Fibroblast of upper back skin (primary cell): ENCODE measurements at regions not wholly inside any gene's neighbourhood (a gene's known extent, or its start where the extent isn't known, plus 50 kb on each side); places are given as distances from the start of the nearest gene placed in this dataset.

Source experiments
- DNase-seq: peaks from one replicate; pipeline ENCODE4 v3.0.0-alpha.2; 2013

DNA sequence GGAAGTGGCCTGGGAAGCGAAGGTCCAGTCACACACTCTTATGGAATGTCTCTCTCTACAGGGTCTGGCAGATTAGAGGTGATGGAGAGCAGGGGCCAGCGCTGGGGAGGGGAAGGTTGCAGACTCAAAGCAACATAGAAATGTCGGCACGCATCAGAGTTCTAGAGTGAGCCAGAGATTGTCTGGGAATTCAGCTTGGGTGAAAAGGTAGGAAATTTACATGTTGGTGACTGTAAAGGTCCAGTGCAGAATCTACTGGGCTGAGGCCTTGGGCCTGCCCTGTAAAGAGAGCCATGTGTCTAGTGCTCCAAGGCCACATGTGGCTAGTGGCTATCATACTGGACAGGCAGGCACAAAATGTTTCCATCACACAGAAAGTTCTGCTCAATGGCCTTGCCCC lies 80.8 kb downstream of the FOXA2 start:
- DNase-seq: no peak

DNA sequence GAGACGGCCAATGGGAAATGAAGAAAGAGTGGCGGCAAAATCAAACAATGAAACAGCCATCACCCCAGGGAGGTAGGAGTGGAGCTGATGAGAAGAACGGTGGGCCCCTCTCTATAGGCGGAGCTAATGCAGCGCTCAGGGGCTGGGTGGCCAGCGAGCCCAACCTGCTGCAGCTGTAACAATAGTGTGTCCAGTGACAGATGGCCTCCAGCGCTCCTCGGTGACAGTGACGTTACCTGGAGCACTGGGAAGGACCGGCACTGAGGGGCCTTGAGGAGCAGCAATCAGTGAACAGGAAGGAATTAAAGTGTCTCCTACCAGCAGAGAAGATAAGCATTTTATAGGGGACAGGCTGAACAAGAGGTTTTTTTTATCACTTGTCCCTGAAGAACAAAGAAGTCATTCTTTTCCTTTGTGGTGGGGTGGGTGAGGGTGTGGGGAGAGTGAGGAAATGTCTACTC lies 81.6 kb downstream of the FOXA2 start:
- DNase-seq: no peak

DNA sequence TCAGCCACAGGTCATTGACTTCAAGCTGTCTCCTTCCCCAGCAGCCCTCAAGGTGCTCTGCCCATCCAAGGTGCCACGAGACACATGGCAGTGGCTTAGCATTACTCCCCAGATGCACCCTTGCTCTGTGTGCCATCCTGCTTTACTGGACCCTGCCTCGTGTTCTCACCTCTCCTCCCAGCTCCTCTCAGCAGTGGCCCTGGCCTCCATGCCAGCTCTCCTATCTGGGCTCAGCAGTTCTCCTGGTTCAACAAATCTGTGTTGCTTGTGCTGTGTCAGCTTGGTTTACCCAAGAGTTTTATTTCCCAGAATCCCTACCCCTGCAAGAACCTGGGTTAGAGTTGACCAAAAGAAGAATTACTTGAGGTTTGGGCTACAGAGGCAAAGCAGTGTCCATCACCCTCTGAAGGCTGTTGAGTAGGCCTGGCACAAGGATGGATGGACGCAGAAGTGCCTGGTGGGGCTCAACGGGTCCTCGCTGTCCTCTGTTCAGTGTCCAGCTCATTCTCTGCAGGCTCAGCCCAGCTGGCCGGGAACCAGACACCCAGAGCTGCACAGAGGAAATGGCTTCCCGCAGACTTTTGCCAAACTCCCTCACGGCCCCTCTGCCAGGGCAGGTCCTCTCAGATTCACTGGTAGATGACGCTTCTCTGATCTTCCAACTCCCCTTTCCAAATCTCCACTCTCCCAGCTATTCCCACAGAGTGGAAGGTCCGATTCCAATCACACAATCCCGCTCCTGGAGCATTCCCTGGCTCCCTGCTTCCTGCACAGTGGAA lies 82.6 kb downstream of the FOXA2 start:
- no peak for DNase-seq

DNA sequence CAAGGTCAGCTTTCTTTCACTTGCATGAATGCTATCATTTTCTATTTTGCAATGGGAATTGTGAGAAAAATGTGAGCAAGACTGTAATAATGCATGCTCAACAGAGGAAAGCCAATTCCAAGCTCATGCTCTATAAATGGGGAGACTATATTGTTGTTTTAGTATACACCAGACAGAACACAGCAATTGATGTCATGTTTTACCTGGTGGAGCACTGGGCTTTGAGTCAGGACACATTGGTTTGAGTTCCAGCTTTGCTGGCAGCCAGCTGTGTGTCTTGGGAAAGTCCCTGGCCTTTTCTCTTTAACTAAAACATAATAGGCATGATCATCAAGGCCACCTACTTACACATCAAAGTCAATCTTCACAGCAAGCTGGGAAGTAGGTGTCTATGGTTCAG lies 83.3 kb downstream of the FOXA2 start:
- no peak for DNase-seq

DNA sequence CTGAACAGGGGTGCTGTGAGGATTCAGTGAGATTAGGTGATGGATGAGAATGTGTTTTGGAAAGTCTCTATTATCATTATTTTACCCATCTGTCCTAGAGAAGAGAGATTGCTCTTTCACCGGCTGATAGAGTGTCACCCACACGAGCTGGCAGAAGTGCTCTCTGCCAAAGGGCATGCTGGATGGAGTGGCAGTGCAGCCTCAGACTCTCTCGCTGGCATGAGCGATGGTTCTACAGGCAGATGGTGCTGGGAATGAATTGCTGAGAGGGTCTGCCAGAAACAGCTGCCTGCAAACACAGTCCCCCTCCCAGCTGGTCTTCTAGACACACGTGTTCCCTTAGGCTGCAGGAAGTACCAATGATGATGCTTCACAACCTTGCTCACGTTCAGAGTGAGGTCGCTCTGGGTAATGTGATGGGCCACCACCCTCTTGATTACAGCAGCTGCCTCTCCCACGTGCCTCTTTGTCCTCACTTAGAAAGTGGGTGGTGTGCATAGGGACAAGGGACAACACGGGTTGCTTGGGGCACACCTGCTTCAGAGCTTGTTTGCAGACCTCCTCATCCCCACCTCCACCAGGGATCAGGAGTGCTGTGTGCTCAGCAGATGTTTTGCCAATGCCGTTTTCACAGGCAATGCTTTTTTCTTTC lies 84.7 kb downstream of the FOXA2 start:
- no peak for DNase-seq

DNA sequence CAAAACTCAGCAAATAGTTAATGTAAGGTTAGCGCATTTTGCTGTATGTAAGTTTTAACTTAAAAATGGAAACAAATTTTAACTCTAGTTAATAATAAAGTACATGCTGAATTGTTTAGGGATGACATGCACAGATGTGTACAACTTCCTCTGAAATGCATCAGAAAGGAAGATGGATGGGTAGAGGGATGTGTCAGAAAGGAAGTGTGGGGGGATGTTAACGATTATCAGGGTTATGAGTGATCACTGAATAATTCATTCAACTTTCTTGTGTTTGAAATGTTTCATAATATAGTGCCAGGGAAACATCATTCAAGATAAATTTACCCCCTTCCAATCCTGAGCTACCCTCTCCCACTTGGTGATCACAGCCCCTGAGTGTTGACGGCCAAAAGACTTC lies 87.6 kb downstream of the FOXA2 start:
- DNase-seq: peak; percentile 8

DNA sequence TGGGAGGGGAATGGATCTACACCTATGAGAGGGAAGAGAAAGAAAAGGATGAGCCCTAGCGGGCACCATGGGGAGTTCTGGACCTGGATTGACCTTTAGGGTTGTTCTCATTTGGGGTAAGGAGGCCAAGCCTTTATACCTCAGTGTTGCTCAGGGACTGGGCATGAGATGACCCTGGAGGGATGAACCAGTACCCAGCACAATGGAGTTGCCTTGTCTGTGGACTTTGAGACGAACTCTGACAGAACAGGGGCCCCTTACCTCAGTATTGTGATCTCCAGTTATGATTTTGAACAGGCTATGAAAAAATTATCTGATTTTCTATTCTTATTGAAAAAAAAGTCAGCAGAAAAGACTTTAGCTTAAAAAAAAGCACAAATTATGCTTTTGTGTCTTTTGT lies 88.6 kb downstream of the FOXA2 start:
- no peak for DNase-seq

DNA sequence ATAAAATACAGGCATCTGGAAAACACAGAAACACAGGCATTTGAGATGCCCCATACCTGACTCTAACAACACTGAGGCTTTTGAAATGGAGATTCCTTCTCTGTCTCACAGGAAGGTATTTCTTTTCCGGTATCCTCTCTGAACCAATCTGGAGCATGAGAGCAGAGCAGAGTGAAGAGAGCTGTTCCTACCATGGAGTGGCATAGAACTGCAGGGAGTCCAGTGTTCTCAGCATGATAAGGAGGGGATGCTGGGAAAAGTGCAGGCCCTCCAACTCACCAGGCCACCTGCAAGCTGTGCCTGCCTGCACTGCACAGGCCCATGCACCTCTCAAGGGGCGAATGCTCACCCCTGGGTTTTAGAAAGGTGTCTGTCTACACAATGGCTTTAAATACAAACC lies 89.2 kb downstream of the FOXA2 start:
- DNase-seq: no peak

DNA sequence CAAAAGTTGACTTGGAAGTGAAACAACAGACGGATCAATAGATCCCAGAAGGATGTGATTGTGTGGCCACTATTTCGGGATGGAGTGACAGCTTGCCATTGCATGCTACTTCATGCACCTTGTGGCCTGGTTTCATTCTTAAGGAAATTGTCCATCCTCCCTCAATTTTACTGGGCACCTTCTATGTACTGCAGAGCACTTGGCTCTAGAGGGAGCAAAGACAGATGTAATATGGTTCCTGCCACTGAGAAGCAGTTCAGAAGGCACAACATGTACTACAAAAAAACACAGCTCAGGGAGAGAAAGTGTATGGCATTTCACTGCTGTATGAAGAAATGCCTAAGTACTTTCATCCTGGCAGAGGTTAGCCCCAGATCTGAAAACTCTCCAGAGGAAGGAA lies 91.9 kb downstream of the FOXA2 start:
- no peak for DNase-seq

DNA sequence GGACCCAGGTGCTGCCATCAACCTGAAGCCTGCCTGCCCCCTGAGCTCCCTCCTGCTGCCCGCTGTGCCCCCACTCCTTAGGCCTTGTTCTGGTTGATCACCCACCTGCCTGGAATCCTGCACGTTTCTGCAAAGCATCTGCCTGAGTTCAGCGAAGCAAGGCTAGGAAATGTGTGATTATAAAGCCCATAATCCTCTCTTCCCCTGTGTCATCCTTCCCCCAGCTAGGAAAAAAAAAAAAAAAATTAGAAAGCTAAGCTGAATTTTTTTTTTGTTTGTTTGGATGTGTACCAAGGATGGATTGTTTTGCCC lies 93.2 kb downstream of the FOXA2 start:
- no peak for DNase-seq

DNA sequence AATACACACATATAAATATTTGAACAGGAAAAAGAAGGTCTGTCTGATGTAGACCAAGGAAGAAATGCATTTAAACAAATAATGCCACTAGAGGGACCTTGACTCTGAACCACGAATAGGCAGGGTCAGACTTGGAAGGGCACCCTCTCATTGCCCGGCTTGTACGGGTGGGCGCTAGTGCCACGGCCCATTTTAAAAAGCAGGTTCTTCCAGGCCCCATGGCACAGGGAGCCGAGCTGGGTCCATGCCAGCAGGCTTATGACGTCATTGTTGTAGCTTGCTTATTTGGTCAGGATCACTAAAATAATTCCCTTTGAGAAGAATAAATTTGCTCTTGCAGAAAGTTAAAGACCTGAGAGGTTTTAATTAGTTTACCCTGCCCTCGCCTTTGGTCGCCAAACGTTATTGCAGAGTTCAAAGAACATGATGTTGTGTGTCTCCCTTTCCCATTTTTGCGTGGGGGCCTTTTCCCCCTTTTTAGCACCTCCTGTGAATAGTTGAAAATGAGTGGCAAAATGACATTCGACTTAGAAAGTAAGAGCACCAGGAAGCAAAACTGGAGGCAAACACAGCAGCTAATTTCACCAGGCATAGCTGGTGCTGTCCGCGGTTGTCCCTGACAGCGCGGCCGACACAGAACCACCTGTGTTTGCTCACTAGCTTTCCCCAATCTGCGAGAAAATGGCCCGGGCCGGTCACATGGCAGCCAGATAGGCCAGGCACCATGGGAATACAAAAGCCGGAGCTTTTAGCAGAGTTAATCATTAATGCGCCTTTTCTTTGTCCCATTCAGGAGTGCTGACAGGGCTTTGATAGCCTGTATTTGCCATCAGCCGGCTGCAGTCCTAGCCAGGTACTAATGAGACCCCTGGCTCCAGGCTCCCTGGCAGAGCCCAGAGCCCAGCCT lies 93.8 kb downstream of the FOXA2 start:
- no peak for DNase-seq

DNA sequence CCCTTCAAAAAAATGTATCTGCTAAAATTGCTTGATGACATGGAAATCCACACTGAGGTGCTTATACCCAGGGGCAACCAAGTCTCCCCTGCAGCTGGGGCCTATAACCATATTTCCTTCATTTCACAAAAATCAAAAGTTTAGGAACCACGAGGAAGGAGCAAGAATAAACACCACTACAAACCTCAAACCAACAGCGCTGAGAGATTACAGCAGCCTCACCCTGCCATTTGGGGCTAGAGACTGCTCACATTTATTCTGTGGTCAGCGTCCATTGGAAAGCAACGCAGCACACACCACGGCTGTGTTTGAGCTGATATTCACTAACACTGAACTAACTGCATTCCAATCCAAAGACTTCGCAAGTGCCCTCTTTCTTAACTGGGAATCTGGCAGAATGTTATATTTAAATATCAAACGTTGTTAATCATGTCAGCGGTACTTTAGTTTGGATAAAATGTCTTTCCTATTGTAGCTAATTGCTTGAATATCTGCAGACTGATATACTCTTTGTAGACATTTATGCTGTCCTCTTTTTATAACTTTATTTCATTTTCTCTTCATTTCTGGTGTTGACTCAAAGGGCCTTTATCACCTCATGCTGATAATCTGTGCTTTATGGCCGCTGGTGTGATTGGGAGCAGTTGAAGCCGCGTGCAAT lies 94.6 kb downstream of the FOXA2 start:
- no peak for DNase-seq

DNA sequence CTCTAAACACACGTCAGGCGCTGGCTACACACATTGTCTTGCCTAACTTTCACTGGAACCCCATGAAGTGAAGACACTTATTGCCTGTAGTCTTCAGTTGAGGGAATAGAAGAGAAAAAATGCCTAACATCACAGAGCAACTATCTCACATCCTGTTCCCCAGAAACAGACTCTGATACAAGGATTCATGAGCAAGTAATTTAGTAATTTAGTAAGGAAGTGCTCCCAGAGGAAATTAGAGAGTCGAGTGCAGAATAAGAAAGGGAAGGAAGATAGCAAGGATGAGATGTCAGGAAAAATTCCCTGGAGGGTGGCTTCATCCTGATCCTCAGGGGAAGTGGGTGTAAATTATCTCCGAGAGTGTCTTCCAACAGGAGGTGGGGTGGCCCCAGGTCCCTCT lies 104.0 kb downstream of the FOXA2 start:
- DNase-seq: no peak

DNA sequence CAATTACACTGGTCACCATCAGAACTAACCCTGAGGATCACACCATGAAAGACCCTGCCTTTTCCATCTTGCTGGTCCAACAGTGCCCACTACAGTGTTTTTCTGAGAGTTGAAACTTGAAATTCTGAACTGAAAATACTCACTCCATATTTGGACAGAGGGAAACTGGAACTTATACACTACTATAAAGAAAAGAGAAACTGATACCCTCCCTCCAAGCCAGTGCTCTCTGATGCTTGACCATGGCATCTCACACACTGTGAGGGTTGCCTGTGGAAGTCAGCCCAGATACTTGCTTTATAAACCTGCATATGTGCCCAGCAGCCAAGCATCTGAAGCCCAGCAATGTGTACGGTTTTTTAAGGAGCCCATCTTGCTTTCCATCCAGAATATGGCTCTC lies 108.7 kb downstream of the FOXA2 start:
- no peak for DNase-seq

DNA sequence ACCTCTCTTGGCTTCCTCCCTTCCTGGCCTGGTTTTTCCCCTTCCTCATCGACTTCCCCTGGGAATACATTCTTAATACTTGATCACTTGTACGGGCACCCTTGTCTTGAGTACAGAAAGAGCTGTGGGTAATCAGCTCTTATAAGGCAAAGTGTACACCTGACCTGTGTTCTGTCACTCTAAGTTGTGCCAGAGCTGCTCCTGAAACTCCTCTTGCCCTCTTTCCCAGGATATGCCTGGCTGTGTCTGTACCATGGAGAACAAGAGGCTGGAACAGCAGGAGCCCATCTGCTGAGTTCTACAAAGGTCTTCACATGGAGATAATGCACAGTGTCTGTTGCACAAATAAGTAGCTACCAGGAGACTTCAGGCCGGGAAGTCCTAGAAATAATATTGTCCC lies 110.1 kb downstream of the FOXA2 start:
- DNase-seq: no peak

DNA sequence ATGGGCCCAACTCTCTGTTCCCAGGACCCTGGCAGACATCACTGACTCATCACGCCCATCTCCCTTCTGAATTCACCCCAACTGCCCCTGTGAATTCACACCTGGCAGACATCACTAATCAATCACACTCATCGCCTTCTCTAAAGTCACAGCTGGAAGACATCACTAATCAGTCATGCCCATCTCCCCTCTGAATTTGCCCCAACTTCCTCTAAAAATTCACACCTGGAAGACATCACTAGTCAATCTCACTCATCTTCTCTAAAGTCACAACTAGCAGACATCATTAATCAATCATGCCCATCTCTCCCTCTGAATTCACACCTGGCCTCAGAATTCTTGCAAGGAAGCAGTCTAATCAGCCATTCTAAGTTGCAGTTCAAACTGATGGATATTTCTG lies 111.1 kb downstream of the FOXA2 start:
- DNase-seq: no peak

DNA sequence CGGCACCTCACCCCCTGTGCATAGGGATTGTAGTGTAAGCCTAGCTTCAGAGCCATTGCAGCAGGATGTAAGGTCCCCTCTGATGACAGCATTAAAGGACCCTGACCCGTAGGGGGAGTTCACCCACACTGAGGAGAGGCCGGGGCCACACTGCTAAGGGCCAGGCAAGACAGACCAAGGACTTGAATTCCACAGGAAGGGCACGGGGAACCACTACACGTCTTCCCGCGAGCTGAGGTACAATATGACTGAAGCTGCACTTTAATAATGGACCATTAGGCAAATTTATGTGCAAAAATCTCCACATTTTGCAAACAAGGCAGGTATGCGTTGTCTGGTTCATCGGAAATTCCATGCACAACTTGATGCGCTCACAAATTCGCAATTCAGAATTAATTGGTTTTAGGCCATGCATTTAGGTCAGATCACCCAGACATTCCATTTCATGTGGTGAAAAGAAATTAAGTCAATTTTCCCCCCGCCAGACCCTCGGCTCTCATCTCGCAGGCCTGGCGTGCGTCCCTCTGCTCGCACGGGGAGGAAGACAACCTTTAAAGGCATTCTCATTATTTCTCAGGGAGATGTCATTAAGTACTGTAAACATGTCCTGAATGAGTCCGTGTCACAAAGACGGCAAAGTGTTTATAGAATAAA lies 111.8 kb downstream of the FOXA2 start:
- no peak for DNase-seq

DNA sequence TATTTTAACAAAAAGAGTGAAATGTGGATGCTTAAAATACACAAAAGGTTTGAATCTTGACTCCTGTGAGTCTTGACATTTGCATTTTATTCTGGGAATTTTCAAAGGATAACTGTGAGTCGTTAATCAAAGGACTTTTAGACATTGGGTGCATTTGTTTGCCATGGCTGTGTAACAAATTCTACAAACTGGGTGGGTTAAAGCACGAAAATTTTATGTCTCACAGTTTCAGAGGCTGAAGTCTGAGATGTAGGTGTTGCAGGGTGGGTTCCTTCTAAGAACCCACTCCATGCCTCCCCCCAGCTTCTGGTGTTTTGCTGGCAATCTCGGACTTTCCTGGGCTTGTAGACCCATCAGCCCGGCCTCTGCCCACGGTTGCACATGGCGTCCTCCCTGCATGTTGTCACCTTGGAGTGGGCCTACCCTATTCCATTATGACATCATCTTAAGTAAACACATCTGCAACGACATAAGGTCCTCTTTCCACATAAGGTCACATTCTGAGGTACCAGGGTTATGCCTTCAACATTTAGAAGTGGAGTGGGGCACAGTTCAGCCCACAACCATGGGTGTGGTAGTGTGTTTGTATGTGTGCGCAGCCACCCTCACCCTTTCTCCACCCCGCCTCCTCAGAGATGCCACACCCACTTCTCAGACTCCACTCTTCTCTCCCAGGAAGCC lies 113.1 kb downstream of the FOXA2 start:
- no peak for DNase-seq

DNA sequence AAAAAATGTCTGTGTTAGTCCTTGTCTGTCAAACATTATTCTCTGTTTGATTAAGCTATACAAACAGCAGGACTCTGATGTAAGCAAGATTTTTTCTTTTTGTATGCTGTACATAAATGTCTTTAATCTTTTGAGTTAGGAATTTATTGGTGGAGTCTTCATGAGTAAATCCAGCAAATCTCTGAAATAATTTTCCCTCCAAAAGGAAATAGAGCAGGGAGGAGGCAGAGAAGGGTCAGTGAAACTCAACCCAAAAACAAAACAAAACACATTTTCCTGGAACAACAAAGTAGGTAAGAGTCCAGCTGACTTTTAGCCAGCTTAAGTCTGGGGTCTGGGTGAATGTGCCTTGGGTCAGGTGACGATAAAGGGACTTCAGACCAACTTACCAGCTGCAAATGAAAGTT lies 113.7 kb downstream of the FOXA2 start:
- no peak for DNase-seq

DNA sequence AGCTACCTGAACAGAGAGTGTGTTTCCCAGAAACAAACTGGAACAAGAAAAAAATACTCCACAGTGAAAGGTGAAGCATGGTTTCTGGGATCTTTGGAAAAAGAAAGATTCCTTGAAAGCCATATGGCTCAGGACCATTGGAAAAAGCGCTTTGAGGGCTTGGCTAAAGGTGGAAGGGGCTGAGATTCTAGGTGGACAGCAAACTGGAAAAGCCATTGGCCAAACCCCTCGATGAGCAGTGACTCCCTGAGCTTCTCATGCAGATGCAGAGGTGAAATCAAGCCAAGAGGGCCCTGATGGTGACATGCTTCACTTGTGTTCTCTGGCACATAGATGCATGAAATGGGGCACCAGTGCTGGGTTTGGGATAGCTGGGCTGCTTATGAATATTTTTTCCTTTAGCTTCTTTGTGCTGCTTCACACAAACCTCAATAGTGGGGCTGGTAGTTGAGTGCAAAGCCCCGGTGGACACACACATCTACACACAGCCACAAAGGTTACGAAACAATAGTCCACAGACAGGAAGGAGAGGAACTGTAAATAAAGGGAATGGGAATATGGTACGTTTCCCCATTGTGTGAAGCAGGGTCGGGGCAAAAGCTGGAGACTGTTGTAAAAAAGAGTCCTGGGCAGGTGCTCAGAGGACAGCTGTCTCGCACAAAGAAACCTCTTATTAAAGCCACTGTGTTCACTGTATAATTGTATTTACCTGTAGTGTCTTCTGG lies 117.8 kb downstream of the FOXA2 start:
- DNase-seq: no peak
